ENCODE measurements at regions not wholly inside any gene's neighbourhood (a gene's known extent, or its start where the extent isn't known, plus 50 kb on each side); places are given as distances from the start of the nearest gene placed in this dataset.

- TF ChIP-seq POLR2AphosphoS5 (IDR thresholded peaks at IDR 0.05; ENCODE audit: low read depth, low read length) (no peak), FOXP2 (optimal IDR thresholded peaks at IDR 0.05; ENCODE audit: borderline replicate concordance, extremely low read depth, extremely low read length, insufficient read depth) (no peak), SIN3A (IDR thresholded peaks at IDR 0.05; ENCODE audit: borderline replicate concordance, insufficient read depth, low read length) (no peak), TAF1 (IDR thresholded peaks at IDR 0.05; ENCODE audit: borderline replicate concordance, insufficient read depth, low read length) (no peak), REST (IDR thresholded peaks at IDR 0.05; ENCODE audit: insufficient read depth in 1 of 2, low read depth in 2 of 2, low read length in 2 of 2) (no peak)
Measured at GRCh38 chr9:135356021-135356420, 123.6 kb upstream of the PPP1R26 start.

- TF ChIP-seq REST (IDR thresholded peaks at IDR 0.05; ENCODE audit: insufficient read depth in 1 of 2, low read depth in 2 of 2, low read length in 2 of 2), result no peak
Measured at GRCh38 chr9:135356796-135357195, 122.8 kb upstream of the PPP1R26 start.

- TF ChIP-seq SIN3A (IDR thresholded peaks at IDR 0.05; ENCODE audit: borderline replicate concordance, insufficient read depth, low read length), result no peak
- TF ChIP-seq POLR2AphosphoS5 (IDR thresholded peaks at IDR 0.05; ENCODE audit: low read depth, low read length), result no peak
- TF ChIP-seq REST (IDR thresholded peaks at IDR 0.05; ENCODE audit: insufficient read depth in 1 of 2, low read depth in 2 of 2, low read length in 2 of 2), result no peak
- TF ChIP-seq FOXP2 (optimal IDR thresholded peaks at IDR 0.05; ENCODE audit: borderline replicate concordance, extremely low read depth, extremely low read length, insufficient read depth), result no peak
- no peak for TF ChIP-seq TAF1 (IDR thresholded peaks at IDR 0.05; ENCODE audit: borderline replicate concordance, insufficient read depth, low read length)
Measured at GRCh38 chr9:135357863-135358551, 121.6 kb upstream of the PPP1R26 start.

- TF ChIP-seq POLR2AphosphoS5 (IDR thresholded peaks at IDR 0.05; ENCODE audit: low read depth, low read length), result no peak
- no peak for TF ChIP-seq SIN3A (IDR thresholded peaks at IDR 0.05; ENCODE audit: borderline replicate concordance, insufficient read depth, low read length)
- TF ChIP-seq FOXP2 (optimal IDR thresholded peaks at IDR 0.05; ENCODE audit: borderline replicate concordance, extremely low read depth, extremely low read length, insufficient read depth), result no peak
- no peak for TF ChIP-seq REST (IDR thresholded peaks at IDR 0.05; ENCODE audit: insufficient read depth in 1 of 2, low read depth in 2 of 2, low read length in 2 of 2)
- TF ChIP-seq TAF1 (IDR thresholded peaks at IDR 0.05; ENCODE audit: borderline replicate concordance, insufficient read depth, low read length), result no peak
Measured at GRCh38 chr9:135358552-135358940, 121.0 kb upstream of the PPP1R26 start.

GRCh38 chr9:135359764-135360163, 119.8 kb upstream of the PPP1R26 start:
- no peak for TF ChIP-seq POLR2AphosphoS5 (IDR thresholded peaks at IDR 0.05; ENCODE audit: low read depth, low read length)
- no peak for TF ChIP-seq TAF1 (IDR thresholded peaks at IDR 0.05; ENCODE audit: borderline replicate concordance, insufficient read depth, low read length)
- no peak for TF ChIP-seq REST (IDR thresholded peaks at IDR 0.05; ENCODE audit: insufficient read depth in 1 of 2, low read depth in 2 of 2, low read length in 2 of 2)
- no peak for TF ChIP-seq FOXP2 (optimal IDR thresholded peaks at IDR 0.05; ENCODE audit: borderline replicate concordance, extremely low read depth, extremely low read length, insufficient read depth)
- no peak for TF ChIP-seq SIN3A (IDR thresholded peaks at IDR 0.05; ENCODE audit: borderline replicate concordance, insufficient read depth, low read length)
